ENCODE measurements at regions not wholly inside any gene's neighbourhood (a gene's known extent, or its start where the extent isn't known, plus 50 kb on each side); places are given as distances from the start of the nearest gene placed in this dataset.

DNA sequence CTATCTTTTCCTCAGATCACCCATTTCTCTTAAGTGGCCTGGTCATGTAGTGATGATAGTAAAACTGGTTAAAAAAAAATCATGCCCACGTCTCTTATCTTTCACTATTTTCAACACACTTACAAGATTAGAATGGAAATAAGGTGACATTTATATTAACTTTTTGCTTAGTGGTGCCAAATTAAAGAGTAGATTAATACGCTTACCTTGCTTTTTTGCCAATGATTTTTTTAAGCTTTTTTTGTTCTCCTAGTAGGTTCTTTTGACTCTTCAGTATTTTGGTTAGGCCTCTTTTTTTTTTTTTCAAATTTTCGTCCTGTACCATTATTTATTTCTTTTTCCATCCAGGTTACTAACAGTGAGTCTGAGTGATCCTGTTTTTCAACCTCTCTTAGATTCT lies 147.9 kb downstream of the PTCSC3 start:
- no peak for DNase-seq (ENCODE audit: low read depth)

DNA sequence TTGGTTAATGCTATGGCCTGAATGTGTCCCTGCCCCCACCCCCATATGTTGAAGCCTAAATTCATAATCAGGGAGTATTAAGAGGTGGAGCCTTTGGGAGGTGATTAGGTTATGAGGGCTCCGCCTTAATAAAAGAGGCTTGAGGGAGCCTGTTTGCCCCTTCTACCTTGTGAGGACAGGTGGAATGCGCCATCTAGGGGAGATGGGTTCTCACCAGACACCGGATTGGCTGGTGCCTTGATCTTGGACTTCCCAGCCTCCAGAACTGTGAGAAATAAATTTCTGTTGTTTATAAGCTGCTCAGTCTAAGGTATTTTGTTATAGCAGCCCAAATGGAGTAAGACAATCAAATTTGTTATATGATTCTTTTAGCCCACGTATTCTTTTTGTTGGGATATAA lies 148.3 kb downstream of the PTCSC3 start:
- DNase-seq (ENCODE audit: low read depth) = no peak

DNA sequence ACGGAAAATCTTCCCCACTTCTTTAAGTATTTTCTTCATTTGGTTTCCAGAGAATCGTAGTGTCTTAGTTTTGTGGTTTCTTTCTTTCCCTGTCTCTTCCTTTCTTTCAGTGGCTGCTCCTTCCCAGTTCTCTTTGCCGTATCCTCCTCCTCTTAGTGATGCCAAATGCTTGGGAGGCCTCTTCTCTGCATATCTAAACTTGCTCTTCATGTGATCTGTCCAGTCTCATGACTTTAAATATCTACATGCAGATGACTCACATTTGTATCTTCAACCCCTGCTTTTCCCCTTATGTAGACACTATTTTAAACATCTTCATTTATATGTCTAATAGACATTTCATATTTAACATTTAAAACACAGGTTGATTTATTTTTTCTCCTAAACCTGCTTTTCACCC lies 149.2 kb downstream of the PTCSC3 start:
- no peak for DNase-seq (ENCODE audit: low read depth)

GRCh38 chr14:36022765-36023410 lies 153.6 kb downstream of the PTCSC3 start:
- no peak for DNase-seq (ENCODE audit: low read depth)

DNA sequence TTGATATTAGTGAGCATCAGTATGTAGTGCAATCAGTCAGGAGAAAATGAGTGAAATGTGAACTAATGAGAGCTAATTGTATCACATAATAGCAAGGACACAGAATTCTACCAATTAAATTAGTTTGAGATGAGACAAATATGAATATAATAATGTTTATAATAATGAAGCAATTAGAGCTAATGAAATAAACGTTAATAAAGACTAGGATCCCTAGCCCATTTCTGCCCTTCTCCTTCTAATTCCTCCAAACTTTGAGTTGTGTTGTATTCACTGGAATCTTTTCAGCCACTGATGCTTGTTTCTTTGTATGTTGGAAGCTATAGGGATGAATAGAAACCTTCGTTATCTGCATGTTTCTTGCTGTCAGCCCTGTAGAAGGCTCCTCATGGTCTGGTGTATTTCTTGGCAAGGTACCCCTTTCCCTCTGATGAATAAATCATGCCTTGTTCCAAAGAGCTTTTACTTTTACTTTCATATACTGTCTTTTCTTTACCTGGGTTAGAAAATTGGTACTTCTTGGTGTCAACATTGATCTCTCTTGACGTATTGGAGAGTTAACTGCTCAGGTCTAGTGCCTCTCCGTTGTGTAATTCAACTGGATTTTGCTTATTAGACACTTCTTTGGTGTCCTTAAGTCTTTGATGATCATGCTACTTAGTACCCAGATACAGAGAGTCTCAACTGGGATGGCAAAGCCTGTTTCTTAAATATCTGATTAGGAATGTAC lies 154.8 kb downstream of the PTCSC3 start:
- DNase-seq (ENCODE audit: low read depth) = no peak

- DNase-seq (ENCODE audit: low read depth) = no peak
These were observed 155.5 kb downstream of the PTCSC3 start for GRCh38 chr14:36021030-36021422.

DNA sequence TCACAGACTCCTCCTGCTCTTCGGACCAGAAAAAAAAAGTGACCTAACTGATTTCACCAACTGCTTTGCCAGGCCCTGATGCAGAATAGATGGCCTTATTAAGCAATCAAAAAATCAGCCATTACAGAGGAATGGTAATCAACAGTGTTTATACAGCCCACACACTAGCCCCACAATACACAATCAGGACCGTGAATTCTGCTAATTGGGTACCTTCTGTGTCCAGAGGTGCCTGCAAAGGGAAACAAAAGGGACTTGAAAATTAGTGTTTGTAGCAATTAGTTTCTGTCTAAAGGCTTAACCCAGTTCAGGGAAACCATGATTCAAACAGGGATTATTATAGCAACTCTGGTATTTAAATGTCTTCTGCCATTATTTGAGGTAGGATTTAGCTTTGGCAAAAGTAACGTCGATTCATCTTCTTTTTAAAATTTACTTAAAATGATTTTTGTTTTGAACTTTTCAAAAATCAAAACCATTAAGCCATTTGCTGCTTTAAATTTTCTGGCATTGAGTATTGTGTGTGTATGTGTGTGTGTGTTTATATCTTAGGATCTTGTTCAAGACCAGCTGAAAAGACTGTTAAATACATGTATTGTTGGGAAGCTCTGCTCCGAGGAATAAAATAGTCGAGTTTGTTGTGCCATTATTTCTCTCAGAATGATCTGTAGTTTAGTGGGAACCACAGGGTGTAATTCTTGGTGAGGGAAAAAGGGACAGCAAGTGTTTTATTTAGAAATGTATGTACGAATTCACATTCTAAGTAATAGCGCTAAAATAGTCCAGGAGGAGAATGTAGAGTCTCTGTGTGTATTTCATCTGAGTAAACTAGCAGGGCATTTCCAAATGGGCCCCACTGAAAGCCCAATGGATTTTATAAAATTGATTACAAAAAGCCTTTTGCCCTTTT lies 156.1 kb downstream of the PTCSC3 start:
- no peak for DNase-seq (ENCODE audit: low read depth)

GRCh38 chr14:36019126-36019525 lies 157.4 kb downstream of the PTCSC3 start:
- no peak for DNase-seq (ENCODE audit: low read depth)

DNA sequence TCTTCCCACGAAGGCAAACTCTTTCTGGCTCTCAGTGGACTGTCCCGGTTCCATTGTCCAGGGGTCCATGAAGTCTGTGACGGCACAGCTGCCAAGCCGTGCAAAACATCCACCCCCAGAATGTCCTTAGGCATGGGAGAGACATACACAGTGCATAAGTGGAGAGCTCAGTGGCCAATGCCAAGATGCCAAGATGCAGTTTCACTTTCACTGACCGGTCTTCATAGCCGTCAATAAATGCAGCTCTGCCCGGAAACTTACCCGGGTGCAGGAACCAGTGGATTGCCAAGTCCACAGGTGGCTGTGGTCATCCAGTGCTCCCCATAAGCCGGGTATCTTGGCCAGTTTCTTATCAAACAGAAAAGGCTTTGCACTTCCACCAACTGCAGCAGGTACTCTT lies 162.3 kb downstream of the PTCSC3 start:
- DNase-seq (ENCODE audit: low read depth) = no peak

- DNase-seq (ENCODE audit: low read depth) = no peak
These were observed 163.0 kb downstream of the PTCSC3 start for GRCh38 chr14:36013483-36013882.

GRCh38 chr14:36012621-36013020 lies 163.9 kb downstream of the PTCSC3 start:
- DNase-seq (ENCODE audit: low read depth) = no peak

- no peak for DNase-seq (ENCODE audit: low read depth)
These were observed 166.9 kb downstream of the PTCSC3 start for GRCh38 chr14:36009643-36010042.

DNA sequence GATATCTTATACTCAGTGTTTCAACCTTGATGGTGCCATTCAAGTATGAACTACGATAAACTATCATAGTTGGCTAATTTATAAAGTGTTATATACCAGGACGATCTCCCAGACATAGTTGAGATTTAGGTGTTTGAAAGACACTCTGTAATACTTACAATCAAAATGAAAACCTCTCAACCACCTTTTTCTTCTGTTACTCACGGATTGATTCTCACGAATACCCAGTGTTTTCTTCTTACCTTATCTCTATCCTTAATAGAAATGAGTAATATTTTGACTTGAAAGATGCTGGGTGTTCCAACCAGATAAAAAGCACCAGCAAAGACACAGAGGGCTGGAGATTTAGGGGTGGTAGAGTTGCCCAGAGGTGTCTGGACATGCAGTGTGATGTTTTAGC lies 169.9 kb downstream of the PTCSC3 start:
- no peak for DNase-seq (ENCODE audit: low read depth)

DNA sequence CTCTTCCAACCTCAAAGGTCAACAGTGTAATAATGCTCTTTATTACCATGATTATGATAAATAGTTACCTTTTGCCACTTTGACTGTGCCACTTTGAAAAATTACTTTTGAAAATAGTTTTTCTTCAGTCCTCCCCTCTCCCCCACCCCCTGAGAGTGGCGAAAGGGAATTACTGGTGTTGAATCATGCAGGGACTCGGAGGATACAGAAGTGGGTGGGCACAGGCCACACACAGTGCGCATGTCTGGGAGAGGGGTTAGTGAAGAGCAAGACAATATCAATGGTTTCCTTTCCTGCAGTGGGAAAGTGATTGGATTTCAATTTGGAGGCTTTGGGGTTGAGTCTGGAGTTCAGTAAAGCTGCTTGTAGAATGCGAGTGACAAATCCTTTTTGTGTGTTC lies 170.9 kb downstream of the PTCSC3 start:
- no peak for DNase-seq (ENCODE audit: low read depth)

- DNase-seq (ENCODE audit: low read depth) = no peak
These were observed 174.6 kb downstream of the PTCSC3 start for GRCh38 chr14:36001936-36002335.

DNA sequence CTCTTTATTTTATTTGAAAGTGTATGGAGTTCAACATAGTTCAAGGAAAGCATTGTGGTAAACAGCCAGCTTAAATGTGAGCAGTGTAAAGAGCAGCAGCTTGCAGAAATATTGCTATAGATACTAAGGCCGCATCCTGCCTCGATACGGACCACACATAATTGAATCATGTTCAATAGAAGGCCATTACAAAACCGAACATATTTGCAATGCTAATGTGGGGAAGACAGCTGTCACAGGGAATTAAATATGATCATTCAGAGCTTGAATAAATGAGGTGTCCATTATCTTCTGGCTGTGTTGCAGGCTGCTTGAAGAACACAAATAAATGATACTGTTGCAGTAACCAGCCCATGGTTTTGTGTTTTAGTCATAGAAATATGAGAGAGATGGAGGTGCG lies 173.2 kb downstream of the BRMS1L start:
- DNase-seq (ENCODE audit: low read depth) = no peak

- no peak for DNase-seq (ENCODE audit: low read depth)
These were observed 172.2 kb downstream of the BRMS1L start for GRCh38 chr14:35998303-35998702.

- DNase-seq (ENCODE audit: low read depth) = no peak
These were observed 167.5 kb downstream of the BRMS1L start for GRCh38 chr14:35993684-35993960.

- DNase-seq (ENCODE audit: low read depth) = no peak
These were observed 166.9 kb downstream of the BRMS1L start for GRCh38 chr14:35992816-35993683.

- no peak for DNase-seq (ENCODE audit: low read depth)
These were observed 165.2 kb downstream of the BRMS1L start for GRCh38 chr14:35991356-35991755.

GRCh38 chr14:35989736-35990135 lies 163.6 kb downstream of the BRMS1L start:
- DNase-seq (ENCODE audit: low read depth) = no peak
